Neural cell (in vitro differentiated cells): ENCODE measurements at regions not wholly inside any gene's neighbourhood (a gene's known extent, or its start where the extent isn't known, plus 50 kb on each side); places are given as distances from the start of the nearest gene placed in this dataset.

Experiments
- H2AFZ ChIP-seq: fragments of 200-600, 300-800 bp; sonication (generic), shearing (Covaris generic); 2 replicates; pipeline ENCODE4 v1.6.0; 2014; ENCODE audit warnings: low read depth, mild to moderate bottlenecking, antibody characterized with exemption, low read length, moderate library complexity
- H3F3A ChIP-seq: fragments of 200-600 bp; shearing (Covaris generic); 2 replicates; pipeline ENCODE4 v1.6.1; 2016; ENCODE audit warnings: mild to moderate bottlenecking, moderate library complexity, mixed read lengths, antibody characterized with exemption, low read length; ENCODE audit not compliant: insufficient read depth, poor library complexity, severe bottlenecking
- H3K27ac ChIP-seq: fragments of 200-600, 300-800 bp; sonication (generic), shearing (Covaris generic); 2 replicates; pipeline ENCODE4 v1.5.1; 2014; ENCODE audit warnings: mild to moderate bottlenecking, low read length, moderate library complexity
- H3K27me3 ChIP-seq: fragments of 300-800, 200-600 bp; sonication (generic), shearing (Covaris generic); 2 replicates; pipeline ENCODE4 v1.6.0; 2014; ENCODE audit warnings: mild to moderate bottlenecking, low read depth, low read length, moderate library complexity; ENCODE audit not compliant: insufficient read depth
- H3K36me3 ChIP-seq: fragments of 300-800, 200-600 bp; sonication (generic), shearing (Covaris generic); 2 replicates; pipeline ENCODE4 v1.5.1; 2014; ENCODE audit warnings: mild to moderate bottlenecking, antibody characterized with exemption, low read length, moderate library complexity; ENCODE audit not compliant: insufficient read depth
- H3K4me2 ChIP-seq: fragments of 300-800, 200-600 bp; sonication (generic), shearing (Covaris generic); 2 replicates; pipeline ENCODE4 v1.6.0; 2014; ENCODE audit warnings: mild to moderate bottlenecking, low read length
- H3K4me3 ChIP-seq: fragments of 300-800, 200-600 bp; sonication (generic), shearing (Covaris generic); 2 replicates; pipeline ENCODE4 v1.5.1; 2014; ENCODE audit warnings: mild to moderate bottlenecking, low read length, moderate library complexity
- H3K79me2 ChIP-seq: fragments of 200-600 bp; shearing (Covaris generic); replicated peaks from 2 replicates; pipeline ENCODE4 v1.6.0; 2014; ENCODE audit warnings: mild to moderate bottlenecking, low read length, moderate library complexity; ENCODE audit not compliant: insufficient read depth
- H3K9ac ChIP-seq: fragments of 300-800, 200-600 bp; sonication (generic), shearing (Covaris generic); 2 replicates; pipeline ENCODE4 v1.6.1; 2016; ENCODE audit warnings: mild to moderate bottlenecking, low read length, mixed read lengths
- H3K9me2 ChIP-seq: fragments of 200-600 bp; shearing (Covaris generic); 2 replicates; pipeline ENCODE4 v1.6.1; 2016; ENCODE audit warnings: mild to moderate bottlenecking, low read length, mixed read lengths; ENCODE audit not compliant: insufficient read depth
- H3K9me3 ChIP-seq: fragments of 200-600, 300-800 bp; sonication (generic), shearing (Covaris generic); 2 replicates; pipeline ENCODE4 v1.6.1; 2016; ENCODE audit warnings: mild to moderate bottlenecking, mixed run types, low read length, moderate library complexity, mixed read lengths
- H4K20me1 ChIP-seq: fragments of 200-600 bp; shearing (Covaris generic); 2 replicates; pipeline ENCODE4 v1.6.1; 2016; ENCODE audit warnings: mild to moderate bottlenecking, mixed run types; ENCODE audit not compliant: insufficient read depth
- EP300 ChIP-seq: fragments of 450-650 bp; conservative IDR thresholded peaks from 2 replicates; pipeline ENCODE4 v1.6.1; 2014; ENCODE audit warnings: antibody characterized with exemption, mild to moderate bottlenecking, moderate library complexity; ENCODE audit not compliant: poor library complexity, severe bottlenecking
- EZH2 ChIP-seq: fragments of 200-600, 300-800 bp; shearing (Covaris generic), sonication (generic); IDR thresholded peaks from 2 replicates; pipeline ENCODE4 v1.6.1; 2014; ENCODE audit warnings: antibody characterized with exemption, low read length, borderline replicate concordance, mild to moderate bottlenecking; ENCODE audit not compliant: insufficient read depth, poor library complexity, severe bottlenecking
- MXI1 ChIP-seq: fragments of 450-650 bp; conservative IDR thresholded peaks from 2 replicates; pipeline ENCODE4 v1.6.1; 2014; ENCODE audit warnings: antibody characterized with exemption, mild to moderate bottlenecking; ENCODE audit not compliant: poor library complexity, severe bottlenecking
- POLR2AphosphoS5 ChIP-seq: IDR thresholded peaks from 2 replicates; pipeline ENCODE4 v1.6.1; 2012
- RAD21 ChIP-seq: fragments of 450-650 bp; conservative IDR thresholded peaks from 2 replicates; pipeline ENCODE4 v1.6.1; 2014; ENCODE audit warnings: antibody characterized with exemption, mild to moderate bottlenecking, moderate library complexity
- SMC3 ChIP-seq: fragments of 450-650 bp; conservative IDR thresholded peaks from 2 replicates; pipeline ENCODE4 v1.6.1; 2014; ENCODE audit warnings: antibody characterized with exemption, mild to moderate bottlenecking, moderate library complexity; ENCODE audit not compliant: poor library complexity
- TAF1 ChIP-seq: IDR thresholded peaks from 2 replicates; pipeline ENCODE4 v1.6.1; 2012; ENCODE audit warnings: low read depth
- TF ChIP-seq, protein P1 (sequence below): IDR thresholded peaks from 2 replicates; pipeline ENCODE4 v1.6.1; 2012; ENCODE audit warnings: borderline replicate concordance
- TF ChIP-seq, protein P2 (sequence below): fragments of 450-650 bp; IDR thresholded peaks from 2 replicates; pipeline ENCODE4 v1.5.1; 2014; ENCODE audit warnings: antibody characterized with exemption, mild to moderate bottlenecking, moderate library complexity; ENCODE audit not compliant: poor library complexity, severe bottlenecking

DNA sequence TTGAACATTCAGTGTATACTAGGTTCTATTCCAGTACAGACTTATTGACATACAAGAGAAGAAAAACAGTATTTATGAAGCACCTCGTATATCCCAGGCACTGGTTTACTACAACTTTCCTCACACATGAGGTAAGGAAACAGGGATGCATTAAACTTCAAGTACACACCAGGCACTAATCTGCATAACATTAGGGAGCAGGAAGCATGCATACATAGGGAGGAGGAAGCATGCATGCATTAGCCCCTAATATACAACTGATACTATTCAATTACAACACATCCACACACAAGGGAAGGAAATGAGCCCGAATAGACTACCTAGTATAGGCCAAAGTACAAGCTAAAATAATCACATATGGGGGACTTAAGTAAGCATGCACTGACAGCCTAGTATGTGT, 525.3 kb downstream of the SUCLG1 start:
- no peak overlapping the region for H3K9ac ChIP-seq
- no peaks in the 10 kb centered on the region for H3K27me3 ChIP-seq
- no peaks in the 10 kb centered on the region for H3K36me3 ChIP-seq
- no peak overlapping the region for H3K4me2 ChIP-seq
- no peaks in the 10 kb centered on the region for H3K9me2 ChIP-seq
- TF ChIP-seq TAF1 (no peak), EZH2 (no peak), RAD21 (no peak), POLR2AphosphoS5 (no peak)
- TF ChIP-seq, protein P1, sequence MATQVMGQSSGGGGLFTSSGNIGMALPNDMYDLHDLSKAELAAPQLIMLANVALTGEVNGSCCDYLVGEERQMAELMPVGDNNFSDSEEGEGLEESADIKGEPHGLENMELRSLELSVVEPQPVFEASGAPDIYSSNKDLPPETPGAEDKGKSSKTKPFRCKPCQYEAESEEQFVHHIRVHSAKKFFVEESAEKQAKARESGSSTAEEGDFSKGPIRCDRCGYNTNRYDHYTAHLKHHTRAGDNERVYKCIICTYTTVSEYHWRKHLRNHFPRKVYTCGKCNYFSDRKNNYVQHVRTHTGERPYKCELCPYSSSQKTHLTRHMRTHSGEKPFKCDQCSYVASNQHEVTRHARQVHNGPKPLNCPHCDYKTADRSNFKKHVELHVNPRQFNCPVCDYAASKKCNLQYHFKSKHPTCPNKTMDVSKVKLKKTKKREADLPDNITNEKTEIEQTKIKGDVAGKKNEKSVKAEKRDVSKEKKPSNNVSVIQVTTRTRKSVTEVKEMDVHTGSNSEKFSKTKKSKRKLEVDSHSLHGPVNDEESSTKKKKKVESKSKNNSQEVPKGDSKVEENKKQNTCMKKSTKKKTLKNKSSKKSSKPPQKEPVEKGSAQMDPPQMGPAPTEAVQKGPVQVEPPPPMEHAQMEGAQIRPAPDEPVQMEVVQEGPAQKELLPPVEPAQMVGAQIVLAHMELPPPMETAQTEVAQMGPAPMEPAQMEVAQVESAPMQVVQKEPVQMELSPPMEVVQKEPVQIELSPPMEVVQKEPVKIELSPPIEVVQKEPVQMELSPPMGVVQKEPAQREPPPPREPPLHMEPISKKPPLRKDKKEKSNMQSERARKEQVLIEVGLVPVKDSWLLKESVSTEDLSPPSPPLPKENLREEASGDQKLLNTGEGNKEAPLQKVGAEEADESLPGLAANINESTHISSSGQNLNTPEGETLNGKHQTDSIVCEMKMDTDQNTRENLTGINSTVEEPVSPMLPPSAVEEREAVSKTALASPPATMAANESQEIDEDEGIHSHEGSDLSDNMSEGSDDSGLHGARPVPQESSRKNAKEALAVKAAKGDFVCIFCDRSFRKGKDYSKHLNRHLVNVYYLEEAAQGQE = no peak
- no peaks in the 10 kb centered on the region for H3K9me3 ChIP-seq
- H2AFZ ChIP-seq = no peak overlapping the region
- H3F3A ChIP-seq = no peaks in the 10 kb centered on the region
- no peaks in the 10 kb centered on the region for H4K20me1 ChIP-seq
- H3K79me2 ChIP-seq = no peaks in the 10 kb centered on the region
- no peak overlapping the region for H3K27ac ChIP-seq
- H3K4me3 ChIP-seq = no peak overlapping the region

DNA sequence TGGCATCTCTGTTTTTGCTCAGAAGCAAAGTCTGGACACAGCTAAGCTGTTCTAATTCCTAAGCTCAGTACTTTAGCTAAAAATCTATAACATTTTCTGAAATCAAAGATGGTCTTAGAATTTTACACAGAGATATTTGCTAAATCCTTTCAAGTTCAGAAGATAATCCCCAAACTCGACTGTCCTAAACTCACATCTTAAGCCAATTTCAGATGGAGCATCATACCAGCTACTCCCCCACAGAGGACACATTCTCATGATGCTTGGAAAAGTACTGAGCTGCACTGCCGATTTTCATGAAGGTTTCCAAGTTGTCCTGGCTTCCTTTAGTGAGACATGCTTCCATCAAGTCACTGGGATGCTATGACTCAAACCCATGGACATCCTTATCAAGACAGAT, 535.5 kb downstream of the SUCLG1 start:
- Histone ChIP-seq H3F3A (no peaks in the 10 kb centered on the region), H3K36me3 (no peaks in the 10 kb centered on the region), H3K4me3 (no peak overlapping the region), H3K27ac (no peak overlapping the region), H3K4me2 (no peak overlapping the region), H2AFZ (no peak overlapping the region), H4K20me1 (no peaks in the 10 kb centered on the region), H3K27me3 (no peaks in the 10 kb centered on the region), H3K9me2 (no peaks in the 10 kb centered on the region), H3K9ac (no peak overlapping the region), H3K79me2 (no peaks in the 10 kb centered on the region), H3K9me3 (no peaks in the 10 kb centered on the region)
- no peak for TF ChIP-seq EZH2

DNA sequence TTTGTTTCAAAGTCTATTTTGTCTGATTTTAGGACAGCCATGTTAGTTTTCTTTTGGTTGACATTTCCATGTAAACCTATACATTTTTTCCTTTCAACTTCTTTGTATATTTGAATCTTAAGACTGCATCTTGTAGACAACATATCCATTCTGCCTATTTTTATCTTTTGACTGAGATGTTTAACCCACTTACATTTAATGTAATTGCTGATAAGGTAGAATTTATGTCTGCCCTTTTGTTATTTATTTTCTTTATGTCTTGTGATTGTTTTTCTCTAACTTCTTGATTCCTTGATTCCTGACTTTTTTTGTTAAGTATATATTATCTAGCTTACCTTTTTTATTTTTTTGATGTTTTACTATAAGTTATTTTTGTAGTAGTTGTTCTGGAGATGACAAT, 542.5 kb downstream of the SUCLG1 start:
- Histone ChIP-seq H3K27me3 (no peaks in the 10 kb centered on the region), H3K9me2 (no peaks in the 10 kb centered on the region), H3F3A (no peaks in the 10 kb centered on the region), H3K4me2 (no peak overlapping the region), H3K9ac (no peak overlapping the region), H3K36me3 (no peaks in the 10 kb centered on the region), H3K4me3 (no peak overlapping the region), H3K27ac (no peak overlapping the region), H2AFZ (no peak overlapping the region), H4K20me1 (no peaks in the 10 kb centered on the region), H3K79me2 (no peaks in the 10 kb centered on the region), H3K9me3 (no peaks in the 10 kb centered on the region)
- TF ChIP-seq TAF1 (no peak), MXI1 (no peak), EP300 (no peak), RAD21 (no peak), EZH2 (no peak), POLR2AphosphoS5 (no peak), SMC3 (no peak)
- TF ChIP-seq, protein P1 = no peak
- TF ChIP-seq, protein P2, sequence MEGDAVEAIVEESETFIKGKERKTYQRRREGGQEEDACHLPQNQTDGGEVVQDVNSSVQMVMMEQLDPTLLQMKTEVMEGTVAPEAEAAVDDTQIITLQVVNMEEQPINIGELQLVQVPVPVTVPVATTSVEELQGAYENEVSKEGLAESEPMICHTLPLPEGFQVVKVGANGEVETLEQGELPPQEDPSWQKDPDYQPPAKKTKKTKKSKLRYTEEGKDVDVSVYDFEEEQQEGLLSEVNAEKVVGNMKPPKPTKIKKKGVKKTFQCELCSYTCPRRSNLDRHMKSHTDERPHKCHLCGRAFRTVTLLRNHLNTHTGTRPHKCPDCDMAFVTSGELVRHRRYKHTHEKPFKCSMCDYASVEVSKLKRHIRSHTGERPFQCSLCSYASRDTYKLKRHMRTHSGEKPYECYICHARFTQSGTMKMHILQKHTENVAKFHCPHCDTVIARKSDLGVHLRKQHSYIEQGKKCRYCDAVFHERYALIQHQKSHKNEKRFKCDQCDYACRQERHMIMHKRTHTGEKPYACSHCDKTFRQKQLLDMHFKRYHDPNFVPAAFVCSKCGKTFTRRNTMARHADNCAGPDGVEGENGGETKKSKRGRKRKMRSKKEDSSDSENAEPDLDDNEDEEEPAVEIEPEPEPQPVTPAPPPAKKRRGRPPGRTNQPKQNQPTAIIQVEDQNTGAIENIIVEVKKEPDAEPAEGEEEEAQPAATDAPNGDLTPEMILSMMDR = no peak
